ENCODE measurements at regions not wholly inside any gene's neighbourhood (a gene's known extent, or its start where the extent isn't known, plus 50 kb on each side); places are given as distances from the start of the nearest gene placed in this dataset.

DNA sequence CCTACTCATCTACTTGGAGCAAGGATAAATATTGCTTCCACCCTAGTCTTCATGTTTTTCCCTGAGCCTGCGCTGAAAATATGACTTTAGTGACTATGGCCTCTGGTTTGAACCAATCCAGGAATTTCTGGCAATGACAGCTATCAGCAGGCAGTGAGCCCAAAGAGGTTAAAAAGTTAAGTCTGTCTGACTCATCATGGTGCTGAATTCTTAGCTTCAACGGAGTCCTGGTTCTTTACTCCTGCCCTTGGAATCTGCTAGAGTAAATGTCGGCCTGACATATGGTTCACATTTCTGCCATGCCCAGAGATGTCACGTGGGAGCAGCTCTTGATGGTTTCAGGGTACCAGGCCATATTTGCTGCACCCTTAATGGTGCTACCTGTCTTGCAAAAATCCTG lies 351.6 kb upstream of the PLXNA2 start:
- 55 to 70% methylated on average over 4 of the region's 4 CpGs for WGBS, 2 donors (ENCODE audit: low coverage in 1 of 2)
- no peak for DNase-seq
- no peak overlapping the region for H3K27ac ChIP-seq
- H3K9me3 ChIP-seq, result no peaks in the 10 kb centered on the region
- H3K27me3 ChIP-seq, result no peaks in the 10 kb centered on the region
- intact Hi-C loops (cut with DNase I; ENCODE audit: low total_unique reads), result no loop called here
- in situ Hi-C loops (cut with MboI; ENCODE audit: low pct_ligation_motif_present in 1 of 4, low pct_unique_long_range_greater_than_20kb in 1 of 4, low sequenced_read_pairs in 3 of 4), result no loop called here
- no peaks in the 10 kb centered on the region for H3K4me1 ChIP-seq
- no peak overlapping the region for H3K4me3 ChIP-seq
- no peaks in the 10 kb centered on the region for H3K36me3 ChIP-seq
- TF ChIP-seq POLR2A (IDR thresholded peaks at IDR 0.05) (no peak), EP300 (IDR thresholded peaks at IDR 0.05; ENCODE audit: low read depth) (no peak), POLR2AphosphoS5 (IDR thresholded peaks at IDR 0.05) (no peak)
- TF ChIP-seq, protein P1, sequence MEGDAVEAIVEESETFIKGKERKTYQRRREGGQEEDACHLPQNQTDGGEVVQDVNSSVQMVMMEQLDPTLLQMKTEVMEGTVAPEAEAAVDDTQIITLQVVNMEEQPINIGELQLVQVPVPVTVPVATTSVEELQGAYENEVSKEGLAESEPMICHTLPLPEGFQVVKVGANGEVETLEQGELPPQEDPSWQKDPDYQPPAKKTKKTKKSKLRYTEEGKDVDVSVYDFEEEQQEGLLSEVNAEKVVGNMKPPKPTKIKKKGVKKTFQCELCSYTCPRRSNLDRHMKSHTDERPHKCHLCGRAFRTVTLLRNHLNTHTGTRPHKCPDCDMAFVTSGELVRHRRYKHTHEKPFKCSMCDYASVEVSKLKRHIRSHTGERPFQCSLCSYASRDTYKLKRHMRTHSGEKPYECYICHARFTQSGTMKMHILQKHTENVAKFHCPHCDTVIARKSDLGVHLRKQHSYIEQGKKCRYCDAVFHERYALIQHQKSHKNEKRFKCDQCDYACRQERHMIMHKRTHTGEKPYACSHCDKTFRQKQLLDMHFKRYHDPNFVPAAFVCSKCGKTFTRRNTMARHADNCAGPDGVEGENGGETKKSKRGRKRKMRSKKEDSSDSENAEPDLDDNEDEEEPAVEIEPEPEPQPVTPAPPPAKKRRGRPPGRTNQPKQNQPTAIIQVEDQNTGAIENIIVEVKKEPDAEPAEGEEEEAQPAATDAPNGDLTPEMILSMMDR (IDR thresholded peaks at IDR 0.05), result no peak

DNA sequence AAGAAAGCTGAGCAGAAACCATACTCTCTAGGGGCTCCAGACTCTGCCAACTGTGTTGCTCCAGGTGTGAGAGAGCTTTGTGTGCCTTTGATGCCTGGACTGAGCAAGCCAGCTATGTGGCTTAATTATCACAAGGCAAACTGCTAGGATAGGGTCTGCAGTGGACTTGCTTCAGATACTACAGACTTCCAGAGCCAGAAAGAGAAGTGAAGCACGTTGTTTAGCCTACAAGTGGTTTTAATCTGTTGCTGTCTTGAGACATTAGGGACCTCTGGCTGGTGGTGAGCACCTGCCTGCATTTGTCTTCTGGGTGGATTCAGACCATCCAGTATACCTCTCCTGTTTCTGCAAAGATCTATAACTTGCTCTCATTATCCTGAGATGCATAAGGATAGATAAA lies 353.4 kb upstream of the PLXNA2 start:
- Histone ChIP-seq H3K4me3 (no peak overlapping the region), H3K4me1 (no peaks in the 10 kb centered on the region), H3K9me3 (no peaks in the 10 kb centered on the region), H3K27ac (no peak overlapping the region), H3K36me3 (no peaks in the 10 kb centered on the region), H3K27me3 (no peaks in the 10 kb centered on the region)
- DNase-seq, result no peak
- TF ChIP-seq, protein P1 (IDR thresholded peaks at IDR 0.05), result no peak
- no peak for TF ChIP-seq POLR2AphosphoS5 (IDR thresholded peaks at IDR 0.05)
- TF ChIP-seq EP300 (IDR thresholded peaks at IDR 0.05; ENCODE audit: low read depth), result no peak
- no peak for TF ChIP-seq POLR2A (IDR thresholded peaks at IDR 0.05)
- intact Hi-C loops (cut with DNase I; ENCODE audit: low total_unique reads) (no loop called here), in situ Hi-C loops (cut with MboI; ENCODE audit: low pct_ligation_motif_present in 1 of 4, low pct_unique_long_range_greater_than_20kb in 1 of 4, low sequenced_read_pairs in 3 of 4) (no loop called here)
- WGBS, 2 donors (ENCODE audit: low coverage in 1 of 2), result 50% methylated on average over 1 of the region's 1 CpG; no CpG with 5 or more reads in 1 of the 2 donors

DNA sequence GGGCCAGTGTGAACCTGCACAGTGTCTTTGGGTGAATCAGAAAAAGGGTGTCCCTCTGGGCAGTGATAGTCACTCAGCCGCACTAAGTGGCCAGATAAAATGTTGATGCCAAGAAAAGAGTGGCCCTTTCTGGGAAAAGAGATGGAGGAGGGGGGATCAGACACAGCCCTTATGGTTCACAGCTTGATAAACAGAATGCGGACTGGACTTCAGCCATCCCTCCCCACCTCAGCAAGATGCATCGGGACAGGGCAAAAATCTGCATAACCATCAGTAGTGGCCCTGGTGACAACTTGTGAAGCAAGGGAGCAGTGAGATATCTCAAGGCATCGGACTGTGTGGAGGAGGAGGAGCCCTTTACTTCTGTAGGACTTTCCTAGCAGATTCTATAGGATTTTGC lies 353.8 kb upstream of the PLXNA2 start:
- Histone ChIP-seq H3K27ac (no peak overlapping the region), H3K4me3 (no peak overlapping the region), H3K27me3 (no peaks in the 10 kb centered on the region), H3K36me3 (no peaks in the 10 kb centered on the region), H3K9me3 (no peaks in the 10 kb centered on the region), H3K4me1 (no peaks in the 10 kb centered on the region)
- in situ Hi-C loops (cut with MboI; ENCODE audit: low pct_ligation_motif_present in 1 of 4, low pct_unique_long_range_greater_than_20kb in 1 of 4, low sequenced_read_pairs in 3 of 4) (no loop called here), intact Hi-C loops (cut with DNase I; ENCODE audit: low total_unique reads) (no loop called here)
- 91 to 100% methylated on average over 2 to 4 of the region's 4 CpGs for WGBS, 2 donors (ENCODE audit: low coverage in 1 of 2)
- TF ChIP-seq EP300 (IDR thresholded peaks at IDR 0.05; ENCODE audit: low read depth) (no peak), POLR2A (IDR thresholded peaks at IDR 0.05) (no peak), POLR2AphosphoS5 (IDR thresholded peaks at IDR 0.05) (no peak)
- TF ChIP-seq, protein P1 (IDR thresholded peaks at IDR 0.05), result no peak
- DNase-seq, result no peak

DNA sequence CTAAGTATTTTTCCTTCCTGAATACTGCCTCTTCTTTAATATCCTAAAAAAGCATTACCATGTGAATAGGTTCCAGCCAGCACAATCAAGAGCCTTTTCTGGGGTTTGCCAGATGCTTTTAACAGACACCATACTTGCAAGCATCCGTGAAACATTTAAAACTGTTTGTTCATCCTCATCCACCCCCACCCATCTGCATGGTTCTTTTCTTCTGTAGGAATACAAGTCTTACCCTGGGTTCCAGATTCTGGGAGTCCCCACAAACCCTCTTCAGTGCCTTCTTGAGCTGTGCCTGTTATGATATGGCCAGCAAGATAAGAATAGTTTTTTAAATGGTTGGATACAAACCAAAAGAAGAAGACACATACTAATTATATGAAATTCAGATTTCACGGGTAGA lies 354.9 kb upstream of the PLXNA2 start:
- DNase-seq, result no peak
- 83 to 90% methylated on average over 2 of the region's 2 CpGs for WGBS, 2 donors (ENCODE audit: low coverage in 1 of 2)
- Histone ChIP-seq H3K9me3 (no peaks in the 10 kb centered on the region), H3K4me1 (no peaks in the 10 kb centered on the region), H3K27ac (no peak overlapping the region), H3K27me3 (no peaks in the 10 kb centered on the region), H3K36me3 (no peaks in the 10 kb centered on the region), H3K4me3 (no peak overlapping the region)
- in situ Hi-C loops (cut with MboI; ENCODE audit: low pct_ligation_motif_present in 1 of 4, low pct_unique_long_range_greater_than_20kb in 1 of 4, low sequenced_read_pairs in 3 of 4) (no loop called here), intact Hi-C loops (cut with DNase I; ENCODE audit: low total_unique reads) (no loop called here)
- no peak for TF ChIP-seq EP300 (IDR thresholded peaks at IDR 0.05; ENCODE audit: low read depth)
- no peak for TF ChIP-seq POLR2A (IDR thresholded peaks at IDR 0.05)
- TF ChIP-seq, protein P1 (IDR thresholded peaks at IDR 0.05), result no peak
- TF ChIP-seq POLR2AphosphoS5 (IDR thresholded peaks at IDR 0.05), result no peak
